Activated CD4-positive, alpha-beta T cell treated with anti-CD3 and anti-CD28 coated beads, Interleukin-2, amount 50 U/mL, for 16 hours (primary cell): ENCODE measurements at regions not wholly inside any gene's neighbourhood (a gene's known extent, or its start where the extent isn't known, plus 50 kb on each side); places are given as distances from the start of the nearest gene placed in this dataset.

Experiments
- DNase-seq: peaks from one replicate; pipeline ENCODE4 v3.0.0-alpha.2; 2020

DNA sequence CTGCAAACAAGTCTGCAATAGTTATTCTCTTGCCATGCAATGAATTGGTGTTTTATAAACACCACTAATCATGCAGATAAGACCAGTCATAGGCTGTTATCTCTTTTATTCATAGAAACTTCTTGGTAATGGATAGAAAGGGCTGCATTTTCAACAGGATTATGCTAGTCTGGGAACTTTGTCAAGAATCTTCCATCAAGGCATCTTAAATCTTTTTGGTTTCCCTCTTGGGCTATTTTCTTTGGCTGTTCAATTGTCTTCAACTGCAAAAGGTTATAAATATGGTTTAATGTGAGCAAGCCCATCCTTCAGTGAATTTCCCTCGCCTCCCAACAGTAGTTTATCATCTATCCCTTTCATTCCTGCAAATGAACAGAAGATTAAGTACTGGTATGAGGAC, 59.0 kb upstream of the MINAR1 start:
- no peak for DNase-seq

DNA sequence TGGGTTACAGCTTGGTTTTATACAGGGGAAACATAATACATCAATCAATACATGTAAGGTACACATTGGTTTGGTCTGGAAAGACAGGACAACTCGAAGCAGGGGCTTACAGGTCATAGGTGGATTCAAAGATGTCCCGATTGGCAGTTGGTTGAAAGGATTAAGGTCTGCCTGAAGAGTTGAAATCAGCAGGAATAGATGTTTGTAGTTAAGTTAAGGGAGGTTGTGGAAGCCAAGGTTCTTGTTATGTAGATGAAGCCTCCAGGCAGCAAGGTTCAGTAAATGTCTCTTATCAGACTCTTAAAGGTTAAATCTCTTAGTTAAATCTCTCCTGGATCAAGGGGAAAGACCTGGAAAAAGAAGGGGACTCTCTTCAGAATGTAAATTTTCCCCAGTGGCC, 58.4 kb upstream of the MINAR1 start:
- DNase-seq, result no peak

DNA sequence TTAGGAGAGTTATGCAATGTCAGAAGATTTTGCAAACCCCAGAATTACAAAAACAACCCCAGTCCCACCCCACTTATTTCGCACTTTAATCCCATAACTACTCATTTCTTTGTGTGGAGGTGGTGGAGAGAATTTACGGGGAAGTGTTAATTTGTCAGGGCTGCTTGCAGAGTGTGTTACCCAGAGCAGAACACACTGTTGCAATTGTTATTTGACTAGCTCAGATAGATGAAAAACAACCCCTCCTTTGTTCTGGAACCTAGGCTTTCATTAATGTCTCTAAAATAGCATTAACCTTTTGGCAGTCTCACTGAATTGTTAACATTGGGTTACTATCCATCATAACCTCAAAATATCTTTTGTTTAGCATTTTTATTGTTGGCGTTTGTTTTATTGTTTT, 55.8 kb upstream of the MINAR1 start:
- no peak for DNase-seq

DNA sequence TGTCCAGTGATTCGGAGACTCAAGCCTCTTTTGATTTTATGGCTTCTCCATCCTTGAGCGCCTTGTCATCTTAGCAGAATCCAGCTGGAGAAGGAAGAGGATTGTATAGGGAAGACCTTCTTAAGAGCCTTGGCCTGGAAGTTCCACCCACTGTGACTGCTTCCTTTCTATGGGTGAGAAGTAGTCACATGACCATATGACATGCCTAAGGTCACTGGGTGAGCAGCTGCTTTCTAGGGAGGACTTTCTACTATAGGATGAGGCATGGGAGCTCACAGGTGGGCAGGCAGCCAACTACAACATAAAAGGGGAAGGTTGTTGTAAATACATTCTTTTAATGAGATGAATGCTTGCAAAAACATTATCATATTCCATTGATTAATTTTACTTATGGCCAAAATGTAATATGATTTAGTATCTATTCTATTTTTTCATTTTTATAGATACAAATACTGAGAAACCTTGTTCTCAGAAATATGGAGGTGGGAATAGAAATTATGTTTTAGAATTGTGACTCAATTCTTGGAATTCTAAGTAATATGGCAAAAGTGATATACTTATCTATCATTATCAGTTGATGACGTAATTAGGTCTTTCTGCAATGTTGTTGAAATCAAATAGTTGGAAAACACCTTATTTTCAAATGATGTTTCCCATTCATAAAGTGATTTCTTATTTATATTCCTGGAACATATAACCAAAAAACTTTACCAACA, 53.6 kb upstream of the MINAR1 start:
- DNase-seq, result no peak

DNA sequence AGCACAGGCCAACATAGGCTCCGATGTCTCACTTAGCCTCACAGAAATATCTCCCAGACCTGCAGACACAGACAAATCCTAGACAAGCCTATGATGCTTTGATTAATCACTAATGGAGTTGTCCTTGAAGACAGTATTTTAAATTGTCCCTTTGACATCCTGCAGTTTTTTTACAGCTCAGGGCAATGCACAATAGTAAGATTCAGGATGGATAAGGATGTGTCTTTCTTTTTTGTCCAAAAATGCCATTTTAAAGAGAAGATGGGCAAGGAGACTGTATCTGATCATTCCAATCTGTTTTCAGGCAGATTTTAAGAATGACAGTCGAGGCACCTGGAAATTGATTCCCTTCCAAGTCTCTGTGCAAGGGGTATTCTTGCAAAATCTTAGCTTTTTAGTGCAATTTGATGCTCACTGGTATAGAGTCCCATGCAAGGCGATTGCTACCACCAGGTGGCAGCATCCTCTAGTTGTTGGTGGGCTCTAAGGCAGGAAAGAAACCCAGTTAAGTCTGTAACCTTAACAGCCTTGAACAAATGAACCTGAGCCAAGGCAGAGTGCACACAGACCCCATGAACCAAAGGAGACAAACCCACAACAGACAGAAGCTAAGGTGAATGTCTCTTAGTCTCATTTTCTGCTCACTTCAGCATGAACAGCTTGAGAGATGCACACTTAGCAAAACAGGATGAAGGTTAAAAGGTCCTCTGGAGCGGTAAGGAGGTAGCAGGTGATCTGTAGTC, 51.2 kb upstream of the MINAR1 start:
- DNase-seq, result peak; percentile 68

DNA sequence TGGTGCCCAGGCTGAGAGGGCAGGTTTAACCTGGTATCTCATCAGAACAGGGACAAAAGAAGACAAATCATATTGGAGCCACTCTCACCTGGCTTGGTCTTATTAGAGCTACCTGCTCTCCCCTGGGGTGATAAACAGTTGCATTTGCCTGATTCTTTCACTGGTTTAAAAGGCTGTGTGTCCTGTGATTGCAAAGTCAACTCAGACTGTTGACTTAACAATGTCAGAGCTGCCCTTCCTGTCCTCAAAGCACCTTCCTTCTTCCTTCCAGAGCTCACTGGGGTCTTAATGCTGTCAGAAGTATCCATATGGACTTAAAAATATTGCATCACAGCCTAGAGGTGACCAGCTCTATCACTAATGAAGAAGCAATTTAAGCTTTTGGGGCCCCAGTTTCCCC, 50.5 kb upstream of the MINAR1 start:
- DNase-seq, result no peak
